Endothelial cell (in vitro differentiated cells): ENCODE measurements at regions not wholly inside any gene's neighbourhood (a gene's known extent, or its start where the extent isn't known, plus 50 kb on each side); places are given as distances from the start of the nearest gene placed in this dataset.

Source experiments
- DNase-seq: peaks from one replicate; pipeline ENCODE4 v3.0.0; 2021; ENCODE audit warnings: low spot score
- H3K27ac Mint-ChIP-seq: one replicate; pipeline ENCODE4 v1.8.0; 2021; ENCODE audit warnings: mixed read lengths, inconsistent platforms; ENCODE audit not compliant: unreplicated experiment
- H3K27me3 Mint-ChIP-seq: one replicate; pipeline ENCODE4 v1.8.0; 2021; ENCODE audit warnings: mild to moderate bottlenecking, moderate library complexity, mixed read lengths, inconsistent platforms; ENCODE audit not compliant: unreplicated experiment
- H3K36me3 Mint-ChIP-seq: one replicate; pipeline ENCODE4 v1.8.0; 2021; ENCODE audit warnings: mild to moderate bottlenecking, low read depth, mixed read lengths, inconsistent platforms; ENCODE audit not compliant: unreplicated experiment
- H3K4me1 Mint-ChIP-seq: one replicate; pipeline ENCODE4 v1.8.0; 2021; ENCODE audit warnings: mild to moderate bottlenecking, mixed read lengths, inconsistent platforms; ENCODE audit not compliant: unreplicated experiment
- H3K4me3 Mint-ChIP-seq: one replicate; pipeline ENCODE4 v1.8.0; 2021; ENCODE audit warnings: mild to moderate bottlenecking, mixed read lengths, inconsistent platforms; ENCODE audit not compliant: unreplicated experiment
- H3K9me3 Mint-ChIP-seq: one replicate; pipeline ENCODE4 v1.8.0; 2021; ENCODE audit warnings: mixed read lengths, inconsistent platforms; ENCODE audit not compliant: unreplicated experiment
- TF ChIP-seq, protein P1 (sequence below): fragments of 200-600 bp; sonication (generic); IDR thresholded peaks from one replicate; pipeline ENCODE4 v1.5.0; 2021; ENCODE audit warnings: antibody characterized with exemption; ENCODE audit not compliant: unreplicated experiment

DNA sequence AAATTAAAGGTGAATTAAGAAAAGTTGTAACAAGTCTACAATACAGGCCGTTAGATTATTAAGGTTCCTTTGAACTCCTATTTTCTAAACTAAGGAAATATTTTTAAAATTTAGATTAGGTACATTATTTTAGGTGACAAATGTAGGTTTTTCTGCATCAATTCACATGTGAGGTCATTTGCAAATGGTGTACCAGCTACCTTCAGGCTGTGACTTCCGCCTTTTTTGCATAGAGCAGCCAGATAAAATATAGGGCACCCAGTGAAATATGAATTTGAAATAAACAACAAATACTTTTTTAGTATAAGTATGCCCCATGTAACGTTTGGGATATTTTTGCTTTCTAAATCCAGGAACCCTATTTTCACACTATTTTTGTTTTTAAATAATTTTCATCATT lies 544.0 kb downstream of the LMO4 start:
- Mint-ChIP-seq H3K27me3 (no peaks in the 10 kb centered on the region), H3K9me3 (no peaks in the 10 kb centered on the region), H3K4me3 (no peak overlapping the region), H3K36me3 (no peaks in the 10 kb centered on the region), H3K27ac (no peak overlapping the region), H3K4me1 (peaks cover 14% of the 10 kb centered on the region)
- TF ChIP-seq, protein P1, sequence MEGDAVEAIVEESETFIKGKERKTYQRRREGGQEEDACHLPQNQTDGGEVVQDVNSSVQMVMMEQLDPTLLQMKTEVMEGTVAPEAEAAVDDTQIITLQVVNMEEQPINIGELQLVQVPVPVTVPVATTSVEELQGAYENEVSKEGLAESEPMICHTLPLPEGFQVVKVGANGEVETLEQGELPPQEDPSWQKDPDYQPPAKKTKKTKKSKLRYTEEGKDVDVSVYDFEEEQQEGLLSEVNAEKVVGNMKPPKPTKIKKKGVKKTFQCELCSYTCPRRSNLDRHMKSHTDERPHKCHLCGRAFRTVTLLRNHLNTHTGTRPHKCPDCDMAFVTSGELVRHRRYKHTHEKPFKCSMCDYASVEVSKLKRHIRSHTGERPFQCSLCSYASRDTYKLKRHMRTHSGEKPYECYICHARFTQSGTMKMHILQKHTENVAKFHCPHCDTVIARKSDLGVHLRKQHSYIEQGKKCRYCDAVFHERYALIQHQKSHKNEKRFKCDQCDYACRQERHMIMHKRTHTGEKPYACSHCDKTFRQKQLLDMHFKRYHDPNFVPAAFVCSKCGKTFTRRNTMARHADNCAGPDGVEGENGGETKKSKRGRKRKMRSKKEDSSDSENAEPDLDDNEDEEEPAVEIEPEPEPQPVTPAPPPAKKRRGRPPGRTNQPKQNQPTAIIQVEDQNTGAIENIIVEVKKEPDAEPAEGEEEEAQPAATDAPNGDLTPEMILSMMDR: no peak
- no peak for DNase-seq

DNA sequence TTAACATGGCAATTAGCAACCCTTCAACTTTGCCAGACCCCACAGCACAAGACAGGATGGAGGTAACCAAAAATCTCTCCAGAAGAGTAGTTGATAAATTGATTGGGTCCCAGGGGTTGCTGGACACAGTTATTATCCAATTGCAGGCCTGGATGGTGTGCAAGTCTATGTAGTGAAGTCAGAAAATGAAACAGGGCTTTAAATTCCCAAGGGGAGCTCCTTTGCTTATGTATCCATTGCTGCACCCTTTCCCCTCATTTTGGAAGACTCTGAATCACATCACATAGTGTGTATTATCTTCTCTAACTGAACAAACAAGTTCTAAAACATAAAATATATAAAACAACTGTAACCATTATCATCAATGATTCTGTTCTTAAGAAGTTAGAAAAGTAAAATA lies 550.2 kb downstream of the LMO4 start:
- TF ChIP-seq, protein P1: no peak
- H3K9me3 Mint-ChIP-seq: no peaks in the 10 kb centered on the region
- no peak for DNase-seq
- H3K4me3 Mint-ChIP-seq: no peak overlapping the region
- H3K27me3 Mint-ChIP-seq: peaks cover 2% of the 10 kb centered on the region
- H3K27ac Mint-ChIP-seq: no peak overlapping the region
- no peaks in the 10 kb centered on the region for H3K36me3 Mint-ChIP-seq
- H3K4me1 Mint-ChIP-seq: peaks cover 5% of the 10 kb centered on the region

DNA sequence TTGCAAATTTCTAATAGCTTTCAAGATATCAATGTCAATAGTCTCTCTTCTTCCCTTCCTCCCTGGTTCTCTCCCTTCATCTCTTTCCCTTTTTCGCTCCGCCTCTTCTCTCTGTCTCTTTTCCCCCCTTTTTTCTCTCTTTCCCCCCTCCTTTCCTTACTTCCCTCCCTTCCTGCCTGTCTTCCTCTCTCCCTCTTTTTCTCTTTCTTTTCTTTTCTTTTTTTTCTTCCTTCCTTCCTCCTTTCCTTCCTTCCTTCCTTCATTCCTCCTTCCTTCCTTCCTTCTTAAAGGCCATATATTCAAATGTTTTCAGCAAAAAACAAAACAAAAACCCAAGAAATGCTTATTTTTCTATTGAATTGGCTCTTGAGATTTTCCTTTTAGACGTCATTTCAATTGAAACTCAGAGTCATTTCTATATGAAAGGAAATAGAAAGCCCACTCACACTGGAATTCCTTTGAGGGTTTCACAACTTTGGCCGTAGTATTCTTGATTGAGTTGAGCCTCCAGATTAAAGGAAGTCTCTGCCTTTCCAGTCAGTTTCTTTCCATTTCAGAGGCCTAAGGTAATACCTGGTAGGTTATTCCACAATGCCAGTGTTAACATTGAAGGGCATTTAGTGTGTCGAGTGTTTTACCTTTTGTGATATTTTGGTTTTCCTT lies 551.5 kb downstream of the LMO4 start:
- Mint-ChIP-seq H3K4me3 (no peak overlapping the region), H3K27ac (no peak overlapping the region), H3K4me1 (peaks cover 5% of the 10 kb centered on the region), H3K36me3 (no peaks in the 10 kb centered on the region), H3K27me3 (peaks cover 2% of the 10 kb centered on the region), H3K9me3 (no peaks in the 10 kb centered on the region)
- TF ChIP-seq, protein P1: no peak
- DNase-seq: no peak

GRCh38 chr1:87880764-87881163 lies 552.1 kb downstream of the LMO4 start:
- Mint-ChIP-seq H3K27me3 (peaks cover 2% of the 10 kb centered on the region), H3K27ac (no peak overlapping the region), H3K4me3 (no peak overlapping the region), H3K36me3 (no peaks in the 10 kb centered on the region), H3K9me3 (no peaks in the 10 kb centered on the region), H3K4me1 (peaks cover 5% of the 10 kb centered on the region)
- DNase-seq: no peak
- TF ChIP-seq, protein P1: no peak

- DNase-seq: no peak
- peaks cover 2% of the 10 kb centered on the region for H3K27me3 Mint-ChIP-seq
- H3K36me3 Mint-ChIP-seq: no peaks in the 10 kb centered on the region
- TF ChIP-seq, protein P1: no peak
- no peaks in the 10 kb centered on the region for H3K9me3 Mint-ChIP-seq
- H3K4me3 Mint-ChIP-seq: no peak overlapping the region
- H3K4me1 Mint-ChIP-seq: no peaks in the 10 kb centered on the region
- no peak overlapping the region for H3K27ac Mint-ChIP-seq
Observed at GRCh38 chr1:87883906-87884305, 555.2 kb downstream of the LMO4 start.
